Body of pancreas (tissue), 4 donors: ENCODE measurements at regions not wholly inside any gene's neighbourhood (a gene's known extent, or its start where the extent isn't known, plus 50 kb on each side); places are given as distances from the start of the nearest gene placed in this dataset.

Experiments
- POLR2A ChIP-seq, 3 donors: fragments of 450-650 bp; IDR thresholded peaks; one replicate each; pipeline ENCODE4 v1.6.1; 2016; ENCODE audit warnings: antibody characterized with exemption in 3 of 3, mild to moderate bottlenecking in 2 of 3
- TF ChIP-seq, protein P1 (sequence below), 7 experiments: fragments of 450-650 bp in 4 of 7; fragments of 200-600 bp in 3 of 7; sonication (generic) in 3 of 7; IDR thresholded peaks; one replicate each; pipeline ENCODE4 v1.5.1; 2016 to 2019; ENCODE audit warnings: antibody characterized with exemption in 7 of 7

DNA sequence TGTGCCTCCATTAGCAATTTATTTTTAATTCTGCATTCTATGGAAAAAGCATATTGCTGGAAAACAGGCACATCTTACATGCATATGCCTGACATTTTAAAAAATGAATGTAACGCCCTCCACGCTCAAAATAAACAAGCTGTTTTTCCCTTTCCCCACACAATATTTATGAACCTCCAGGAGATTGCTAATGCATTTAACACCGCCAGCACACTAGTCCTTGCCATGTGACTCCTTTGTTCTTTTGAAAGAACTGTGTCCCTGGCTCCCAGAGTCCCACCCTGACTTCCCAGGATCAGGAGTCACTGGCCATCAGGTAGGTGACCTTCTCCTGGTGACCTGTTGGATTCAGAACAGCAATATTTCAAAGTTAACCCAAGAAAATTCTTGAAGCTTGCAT, 571.2 kb upstream of the CFAP20DC start:
- TF ChIP-seq POLR2A (IDR thresholded peaks at IDR 0.05): no peak
- TF ChIP-seq, protein P1, sequence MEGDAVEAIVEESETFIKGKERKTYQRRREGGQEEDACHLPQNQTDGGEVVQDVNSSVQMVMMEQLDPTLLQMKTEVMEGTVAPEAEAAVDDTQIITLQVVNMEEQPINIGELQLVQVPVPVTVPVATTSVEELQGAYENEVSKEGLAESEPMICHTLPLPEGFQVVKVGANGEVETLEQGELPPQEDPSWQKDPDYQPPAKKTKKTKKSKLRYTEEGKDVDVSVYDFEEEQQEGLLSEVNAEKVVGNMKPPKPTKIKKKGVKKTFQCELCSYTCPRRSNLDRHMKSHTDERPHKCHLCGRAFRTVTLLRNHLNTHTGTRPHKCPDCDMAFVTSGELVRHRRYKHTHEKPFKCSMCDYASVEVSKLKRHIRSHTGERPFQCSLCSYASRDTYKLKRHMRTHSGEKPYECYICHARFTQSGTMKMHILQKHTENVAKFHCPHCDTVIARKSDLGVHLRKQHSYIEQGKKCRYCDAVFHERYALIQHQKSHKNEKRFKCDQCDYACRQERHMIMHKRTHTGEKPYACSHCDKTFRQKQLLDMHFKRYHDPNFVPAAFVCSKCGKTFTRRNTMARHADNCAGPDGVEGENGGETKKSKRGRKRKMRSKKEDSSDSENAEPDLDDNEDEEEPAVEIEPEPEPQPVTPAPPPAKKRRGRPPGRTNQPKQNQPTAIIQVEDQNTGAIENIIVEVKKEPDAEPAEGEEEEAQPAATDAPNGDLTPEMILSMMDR (IDR thresholded peaks at IDR 0.05): no peak
